GM18511 (cell line): ENCODE measurements at regions not wholly inside any gene's neighbourhood (a gene's known extent, or its start where the extent isn't known, plus 50 kb on each side); places are given as distances from the start of the nearest gene placed in this dataset.

Source experiments
- ATAC-seq: cut with Tn5 transposase; IDR thresholded peaks from one replicate; pipeline ENCODE4 v1.9.1; 2021; ENCODE audit warnings: mild to moderate bottlenecking, moderate library complexity; ENCODE audit not compliant: unreplicated experiment

- ATAC-seq, result no peak
Observed at GRCh38 chr4:119933606-119934005, 133.0 kb downstream of the MAD2L1 start.

GRCh38 chr4:119932277-119932676 lies 134.4 kb downstream of the MAD2L1 start:
- no peak for ATAC-seq

- ATAC-seq, result no peak
Observed at GRCh38 chr4:119930546-119930945, 136.1 kb downstream of the MAD2L1 start.

GRCh38 chr4:119921830-119922229 lies 144.8 kb downstream of the MAD2L1 start:
- no peak for ATAC-seq

GRCh38 chr4:119906277-119906676 lies 160.4 kb downstream of the MAD2L1 start:
- no peak for ATAC-seq

GRCh38 chr4:119898211-119898610 lies 168.4 kb downstream of the MAD2L1 start:
- no peak for ATAC-seq

GRCh38 chr4:119897260-119897659 lies 169.4 kb downstream of the MAD2L1 start:
- ATAC-seq, result no peak

- no peak for ATAC-seq
Observed at GRCh38 chr4:119894650-119895208, 171.9 kb downstream of the MAD2L1 start.

GRCh38 chr4:119873794-119874325 lies 192.8 kb downstream of the MAD2L1 start:
- ATAC-seq, result no peak

GRCh38 chr4:119873132-119873531 lies 193.5 kb downstream of the MAD2L1 start:
- no peak for ATAC-seq

- no peak for ATAC-seq
Observed at GRCh38 chr4:119872371-119873016, 194.2 kb downstream of the MAD2L1 start.

- no peak for ATAC-seq
Observed at GRCh38 chr4:119870856-119871255, 195.8 kb downstream of the MAD2L1 start.

- no peak for ATAC-seq
Observed at GRCh38 chr4:119865789-119866188, 200.9 kb downstream of the MAD2L1 start.

- ATAC-seq, result no peak
Observed at GRCh38 chr4:119865389-119865788, 201.3 kb downstream of the MAD2L1 start.

- ATAC-seq, result no peak
Observed at GRCh38 chr4:119861731-119862130, 204.9 kb downstream of the MAD2L1 start.

GRCh38 chr4:119858176-119858575 lies 208.5 kb downstream of the MAD2L1 start:
- no peak for ATAC-seq

- ATAC-seq, result no peak
Observed at GRCh38 chr4:119854364-119854763, 212.3 kb downstream of the MAD2L1 start.

GRCh38 chr4:119851649-119852048 lies 215.0 kb downstream of the MAD2L1 start:
- no peak for ATAC-seq

GRCh38 chr4:119841361-119841760 lies 212.8 kb upstream of the PDE5A start:
- ATAC-seq, result peak; percentile 64

- no peak for ATAC-seq
Observed at GRCh38 chr4:119835613-119835910, 207.0 kb upstream of the PDE5A start.

GRCh38 chr4:119834906-119835612 lies 206.5 kb upstream of the PDE5A start:
- ATAC-seq, result no peak

GRCh38 chr4:119833611-119834010 lies 205.0 kb upstream of the PDE5A start:
- ATAC-seq, result no peak
